ENCODE measurements at regions not wholly inside any gene's neighbourhood (a gene's known extent, or its start where the extent isn't known, plus 50 kb on each side); places are given as distances from the start of the nearest gene placed in this dataset.

DNA sequence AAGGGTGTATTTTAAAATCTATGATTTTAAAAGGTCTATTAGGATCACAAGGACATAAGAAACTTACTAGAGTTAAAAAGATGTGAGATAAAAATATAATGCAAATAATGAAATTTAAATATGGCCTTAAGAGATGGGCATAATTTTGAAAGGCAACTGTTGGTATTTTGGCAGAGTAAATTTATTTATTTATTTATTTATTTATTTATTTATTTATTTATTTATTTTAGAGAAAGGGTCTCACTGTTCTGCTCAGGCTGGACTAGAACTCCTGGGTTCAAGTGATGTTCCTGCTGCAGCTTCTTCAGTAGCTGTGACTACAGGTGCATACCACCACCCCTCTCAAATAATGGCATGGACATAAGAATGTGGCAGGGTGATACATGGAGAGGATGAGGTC lies 932.1 kb upstream of the LCORL start:
- TF ChIP-seq ELF1 (CRISPR knock-in tag; IDR thresholded peaks at IDR 0.05) (no peak), ZBTB7A (CRISPR knock-in tag; IDR thresholded peaks at IDR 0.05) (no peak), SRF (IDR thresholded peaks at IDR 0.05; ENCODE audit: low read depth, low read length) (no peak)
- TF ChIP-seq, protein P1, sequence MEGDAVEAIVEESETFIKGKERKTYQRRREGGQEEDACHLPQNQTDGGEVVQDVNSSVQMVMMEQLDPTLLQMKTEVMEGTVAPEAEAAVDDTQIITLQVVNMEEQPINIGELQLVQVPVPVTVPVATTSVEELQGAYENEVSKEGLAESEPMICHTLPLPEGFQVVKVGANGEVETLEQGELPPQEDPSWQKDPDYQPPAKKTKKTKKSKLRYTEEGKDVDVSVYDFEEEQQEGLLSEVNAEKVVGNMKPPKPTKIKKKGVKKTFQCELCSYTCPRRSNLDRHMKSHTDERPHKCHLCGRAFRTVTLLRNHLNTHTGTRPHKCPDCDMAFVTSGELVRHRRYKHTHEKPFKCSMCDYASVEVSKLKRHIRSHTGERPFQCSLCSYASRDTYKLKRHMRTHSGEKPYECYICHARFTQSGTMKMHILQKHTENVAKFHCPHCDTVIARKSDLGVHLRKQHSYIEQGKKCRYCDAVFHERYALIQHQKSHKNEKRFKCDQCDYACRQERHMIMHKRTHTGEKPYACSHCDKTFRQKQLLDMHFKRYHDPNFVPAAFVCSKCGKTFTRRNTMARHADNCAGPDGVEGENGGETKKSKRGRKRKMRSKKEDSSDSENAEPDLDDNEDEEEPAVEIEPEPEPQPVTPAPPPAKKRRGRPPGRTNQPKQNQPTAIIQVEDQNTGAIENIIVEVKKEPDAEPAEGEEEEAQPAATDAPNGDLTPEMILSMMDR (CRISPR knock-in tag; IDR thresholded peaks at IDR 0.05), result no peak

All from HepG2 (cell line).